ENCODE measurements at regions not wholly inside any gene's neighbourhood (a gene's known extent, or its start where the extent isn't known, plus 50 kb on each side); places are given as distances from the start of the nearest gene placed in this dataset.

DNA sequence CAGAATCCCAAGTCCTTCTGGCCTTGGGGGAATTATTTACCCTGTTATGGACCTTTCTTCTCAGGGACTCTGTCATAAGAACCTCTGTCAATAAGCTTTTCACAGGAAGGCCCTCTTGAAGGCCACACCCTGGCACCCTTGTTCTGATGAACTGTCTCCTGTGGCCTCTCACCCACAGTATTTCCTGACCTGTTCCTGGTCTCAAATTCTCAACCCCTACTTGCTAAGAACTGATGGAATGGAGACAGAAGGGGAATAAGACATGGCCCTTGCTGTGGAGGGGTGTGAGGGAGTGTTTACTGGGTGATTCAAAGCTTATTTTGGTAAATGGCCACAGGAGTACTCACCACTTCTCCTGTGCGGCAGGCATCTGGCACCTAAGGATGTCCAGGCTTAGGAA is 1082.9 kb downstream of the BCL11B start:
- TF ChIP-seq, protein P1, sequence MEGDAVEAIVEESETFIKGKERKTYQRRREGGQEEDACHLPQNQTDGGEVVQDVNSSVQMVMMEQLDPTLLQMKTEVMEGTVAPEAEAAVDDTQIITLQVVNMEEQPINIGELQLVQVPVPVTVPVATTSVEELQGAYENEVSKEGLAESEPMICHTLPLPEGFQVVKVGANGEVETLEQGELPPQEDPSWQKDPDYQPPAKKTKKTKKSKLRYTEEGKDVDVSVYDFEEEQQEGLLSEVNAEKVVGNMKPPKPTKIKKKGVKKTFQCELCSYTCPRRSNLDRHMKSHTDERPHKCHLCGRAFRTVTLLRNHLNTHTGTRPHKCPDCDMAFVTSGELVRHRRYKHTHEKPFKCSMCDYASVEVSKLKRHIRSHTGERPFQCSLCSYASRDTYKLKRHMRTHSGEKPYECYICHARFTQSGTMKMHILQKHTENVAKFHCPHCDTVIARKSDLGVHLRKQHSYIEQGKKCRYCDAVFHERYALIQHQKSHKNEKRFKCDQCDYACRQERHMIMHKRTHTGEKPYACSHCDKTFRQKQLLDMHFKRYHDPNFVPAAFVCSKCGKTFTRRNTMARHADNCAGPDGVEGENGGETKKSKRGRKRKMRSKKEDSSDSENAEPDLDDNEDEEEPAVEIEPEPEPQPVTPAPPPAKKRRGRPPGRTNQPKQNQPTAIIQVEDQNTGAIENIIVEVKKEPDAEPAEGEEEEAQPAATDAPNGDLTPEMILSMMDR (IDR thresholded peaks at IDR 0.05; ENCODE audit: poor library complexity, severe bottlenecking) = no peak
- no peak for TF ChIP-seq TAF1 (IDR thresholded peaks at IDR 0.05; ENCODE audit: low read depth)
- no peak for TF ChIP-seq EP300 (conservative IDR thresholded peaks at IDR 0.05; ENCODE audit: poor library complexity, severe bottlenecking)

Data from neural cell (in vitro differentiated cells).